NOMO-1 (cell line): ENCODE measurements at regions not wholly inside any gene's neighbourhood (a gene's known extent, or its start where the extent isn't known, plus 50 kb on each side); places are given as distances from the start of the nearest gene placed in this dataset.

Source experiments
- DNase-seq, 2 experiments: peaks; one replicate each; lab custom pipeline; 2025; ENCODE audit not compliant: unreplicated experiment in 2 of 2; lab: John Stamatoyannopoulos, UW

DNA sequence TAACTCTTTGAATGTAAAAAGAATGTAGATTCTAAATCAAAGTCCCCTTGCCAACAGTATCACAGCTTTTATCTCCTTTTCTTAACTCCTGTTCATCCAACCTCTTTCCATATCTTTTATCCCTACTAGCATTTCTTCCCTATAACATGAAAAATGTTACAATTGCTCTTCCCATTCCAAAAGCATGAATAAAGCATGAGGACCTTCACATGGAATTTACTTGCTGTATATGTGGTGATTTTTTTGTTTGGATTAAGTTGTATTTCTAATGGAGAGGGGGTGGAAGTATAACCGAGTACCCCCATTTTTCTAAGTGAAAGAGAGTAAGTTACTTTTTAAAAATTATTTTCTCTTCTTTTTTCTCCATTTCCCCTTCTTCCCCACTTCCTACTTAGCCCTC lies 94.9 kb upstream of the RBBP8 start:
- no peak for DNase-seq

DNA sequence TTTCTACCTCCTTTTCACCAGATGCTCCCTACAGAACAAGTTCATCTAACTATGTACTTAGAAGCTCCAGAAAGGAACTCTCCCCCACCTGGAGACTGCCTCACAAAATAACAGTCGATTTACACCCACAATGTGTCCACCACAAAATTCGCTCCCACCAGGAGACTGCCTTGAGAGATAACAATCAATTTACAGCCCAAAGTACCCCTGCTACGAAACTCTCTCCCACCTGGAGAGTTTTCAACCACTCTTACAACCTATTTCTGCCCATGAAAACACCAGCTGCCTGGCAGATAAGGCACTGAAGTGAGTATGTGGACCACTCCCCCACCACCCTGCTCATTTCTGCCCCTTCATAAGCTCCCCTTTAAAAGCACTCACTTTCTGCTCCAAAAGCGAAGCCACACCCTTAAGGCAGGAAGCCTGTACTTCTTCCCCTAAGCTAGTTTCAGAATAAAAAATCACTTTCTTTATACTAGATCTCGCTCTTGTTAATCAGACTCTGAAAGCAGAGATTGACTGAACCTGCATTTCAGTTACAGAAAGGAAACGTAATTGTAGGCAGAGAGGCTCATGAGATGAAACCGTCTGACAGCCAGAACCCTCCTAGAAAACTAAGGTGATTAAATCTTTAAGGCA lies 94.4 kb upstream of the RBBP8 start:
- no peak for DNase-seq

DNA sequence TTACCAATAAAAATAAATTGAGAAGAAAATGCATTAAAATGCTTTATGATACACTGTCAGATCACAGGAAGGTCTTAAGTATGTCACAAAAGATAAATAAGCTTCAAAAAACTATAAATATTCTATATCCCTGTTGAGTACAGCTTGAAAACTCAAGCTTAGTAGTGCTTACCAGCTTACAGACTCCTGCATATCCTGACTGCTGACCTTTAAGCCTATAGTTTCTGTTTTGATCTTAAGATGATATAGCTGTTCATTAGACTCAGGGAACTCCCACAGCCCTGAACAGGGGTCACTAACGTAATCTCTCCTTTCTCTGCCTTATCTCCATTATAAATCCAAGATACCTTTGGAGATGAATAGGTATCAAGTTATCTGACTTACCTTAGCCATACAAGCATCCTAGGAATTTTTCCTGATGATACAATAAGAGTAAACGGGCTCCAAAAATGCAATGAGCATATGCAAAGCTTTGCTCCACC lies 93.7 kb upstream of the RBBP8 start:
- DNase-seq: no peak

DNA sequence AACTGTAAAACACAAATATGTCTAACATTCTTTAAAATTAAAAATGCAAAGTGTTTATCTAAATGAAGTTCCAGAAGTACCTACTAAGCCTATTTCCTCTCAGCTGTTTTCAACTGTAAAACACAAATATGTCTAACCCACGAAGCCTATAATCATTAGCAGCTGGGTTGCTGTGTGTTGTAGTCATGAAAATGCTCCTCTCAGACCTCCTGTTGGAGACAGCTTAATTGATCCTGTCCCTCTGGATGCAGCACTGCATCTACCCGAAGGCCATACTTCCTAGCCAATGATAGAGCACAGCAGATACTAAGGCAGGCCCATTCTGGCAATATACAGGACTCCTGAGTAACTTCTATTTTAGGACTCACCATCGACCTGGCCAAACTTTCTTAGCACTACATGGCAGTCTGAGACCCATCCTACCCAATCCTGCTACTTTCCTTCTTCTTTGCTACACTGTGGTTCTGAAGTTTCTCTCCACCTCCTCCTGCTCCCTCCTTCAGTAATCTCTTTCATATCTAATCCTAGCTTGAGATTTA lies 92.5 kb upstream of the RBBP8 start:
- no peak for DNase-seq

DNA sequence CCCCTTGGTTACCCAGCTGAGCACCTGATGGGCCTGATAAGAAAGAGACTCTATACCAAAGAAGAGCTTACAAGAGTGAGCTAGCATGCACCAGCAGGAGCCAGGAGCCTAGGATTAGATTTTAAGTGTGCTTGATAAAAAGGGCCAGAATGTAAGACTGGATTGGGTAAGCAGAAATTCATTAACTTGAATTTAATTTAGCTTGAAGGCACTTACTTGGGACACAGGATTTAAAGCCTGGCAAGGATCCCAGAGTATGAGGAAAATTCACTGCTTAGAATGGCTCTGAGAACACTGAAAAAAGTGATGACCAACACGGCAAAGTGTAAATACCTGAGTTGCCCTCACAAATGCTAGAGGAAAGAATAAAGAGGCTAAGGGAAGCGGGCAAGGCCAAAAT lies 91.3 kb upstream of the RBBP8 start:
- no peak for DNase-seq

DNA sequence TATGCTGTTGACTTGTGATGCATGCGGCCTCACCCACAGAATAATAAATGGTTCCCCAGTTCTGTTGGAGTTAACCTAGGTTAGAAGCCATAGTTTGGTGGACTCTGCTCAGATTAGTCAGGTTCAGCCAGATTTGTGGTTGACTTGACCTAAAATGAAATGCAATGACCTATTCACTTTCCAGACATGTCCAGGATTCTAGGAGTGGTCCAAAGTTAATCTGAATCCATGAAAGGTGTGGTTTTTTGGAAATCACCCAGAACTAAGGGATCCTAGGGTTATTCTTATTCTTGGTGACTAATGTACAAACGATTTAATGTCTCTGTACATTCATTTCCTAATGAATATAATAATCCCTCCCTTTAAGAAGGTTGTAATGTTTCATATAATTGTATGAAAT lies 88.9 kb upstream of the RBBP8 start:
- no peak for DNase-seq

DNA sequence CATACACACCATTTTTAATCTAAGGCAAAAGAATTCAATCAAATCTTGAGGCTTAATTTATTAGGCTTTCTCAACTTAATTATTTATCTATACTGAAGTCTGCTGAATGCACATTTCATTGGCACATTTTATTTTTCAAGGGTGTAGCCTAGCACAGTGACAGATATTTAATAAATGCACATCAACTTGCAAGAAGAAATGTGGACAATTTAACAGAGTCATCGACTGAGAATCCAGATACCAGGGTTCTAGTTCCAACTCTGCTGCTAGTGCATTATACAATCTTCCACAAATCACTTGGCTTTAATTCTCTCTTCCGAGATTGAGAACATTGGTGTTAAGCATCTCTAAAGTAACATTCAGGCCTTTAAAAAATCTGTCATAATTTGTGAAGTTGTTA lies 88.5 kb upstream of the RBBP8 start:
- no peak for DNase-seq

DNA sequence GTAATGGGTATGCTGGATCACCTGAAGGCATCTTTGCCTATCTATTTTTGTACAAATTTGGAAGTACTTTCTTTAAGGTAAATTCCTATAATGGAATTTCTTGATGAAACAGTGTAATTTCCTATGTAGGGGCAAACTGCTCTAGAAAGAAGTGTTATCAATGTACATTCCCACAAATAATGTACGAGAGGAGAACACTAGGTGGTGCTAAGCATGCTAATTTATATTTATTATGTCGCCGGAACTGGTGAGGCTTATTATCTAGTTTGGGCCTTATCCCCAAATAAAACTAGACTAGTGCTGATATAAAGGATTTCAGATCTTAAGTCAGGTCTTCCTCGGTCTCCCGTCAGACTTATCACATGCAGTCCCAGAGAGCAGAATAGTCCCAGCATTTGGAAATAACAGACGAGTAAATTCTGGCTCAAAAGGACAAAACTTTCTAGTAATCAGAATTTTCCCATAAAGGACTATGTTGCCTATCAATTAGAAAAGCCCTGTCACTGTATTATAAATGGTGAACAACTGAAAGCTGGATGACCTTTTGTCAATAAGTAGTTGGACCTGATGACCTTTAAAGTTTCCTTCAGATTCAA lies 86.9 kb upstream of the RBBP8 start:
- DNase-seq: no peak

DNA sequence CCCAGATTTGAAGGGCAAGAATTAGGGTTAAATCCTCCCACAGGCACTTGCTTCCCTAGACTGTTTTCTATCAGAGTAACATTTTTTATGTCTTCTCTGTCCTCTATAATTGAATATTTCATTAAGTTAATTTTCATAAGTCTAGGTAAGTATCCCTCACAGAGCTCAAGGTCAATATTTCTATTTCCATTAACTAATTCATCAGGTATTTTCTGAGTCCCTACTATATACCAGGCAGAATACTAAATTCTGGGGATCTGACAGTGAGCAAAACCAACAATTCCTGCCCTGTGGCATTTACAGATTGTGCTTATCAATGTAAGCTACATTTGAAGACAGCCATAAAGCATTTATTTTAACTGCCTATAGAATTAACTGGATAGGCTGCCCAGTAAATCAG lies 86.4 kb upstream of the RBBP8 start:
- DNase-seq: no peak

DNA sequence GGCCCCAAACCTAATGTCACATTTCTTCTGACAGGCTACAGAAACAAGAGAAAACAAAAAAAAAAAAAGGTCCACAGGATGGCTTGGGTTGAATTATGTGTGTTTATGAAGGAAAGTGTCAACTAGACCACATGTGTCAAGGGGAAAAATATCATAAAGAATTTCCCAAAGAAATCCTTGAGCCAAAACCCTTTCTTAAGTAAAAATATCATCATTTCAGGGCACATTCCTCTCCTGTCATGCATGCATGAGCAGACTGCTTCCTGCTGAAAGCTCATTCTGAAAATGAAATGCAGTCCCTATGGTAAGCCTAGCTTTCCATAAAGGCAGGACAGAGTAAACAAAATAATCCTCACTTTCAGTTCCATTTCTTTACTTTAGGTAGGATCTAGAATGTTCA lies 85.7 kb upstream of the RBBP8 start:
- no peak for DNase-seq

DNA sequence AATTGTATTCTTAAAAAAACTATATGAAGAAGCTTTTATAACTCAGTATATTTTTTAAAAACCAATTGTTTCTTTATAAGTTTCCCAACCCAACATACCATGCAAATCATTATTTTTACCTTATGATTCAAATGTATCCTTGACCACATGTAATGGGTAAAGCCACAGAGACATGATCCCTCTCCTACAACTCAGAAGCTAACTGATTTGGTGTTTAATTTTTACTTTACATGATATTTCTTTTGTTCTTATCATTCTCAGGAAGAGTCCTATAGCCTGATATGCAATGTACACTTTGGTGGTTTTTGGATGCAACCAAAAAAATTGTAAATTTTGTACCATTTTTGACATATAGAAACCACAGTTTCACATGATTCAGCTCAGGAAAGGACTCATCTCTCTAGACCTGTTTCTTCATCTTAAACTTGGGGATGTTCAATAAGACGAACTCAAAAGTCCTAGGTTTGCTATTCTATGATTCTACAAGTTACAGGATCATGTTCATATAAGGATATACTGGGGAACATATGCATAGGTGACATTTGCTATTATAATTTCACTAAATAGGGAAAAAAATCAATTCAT lies 85.2 kb upstream of the RBBP8 start:
- DNase-seq: no peak

DNA sequence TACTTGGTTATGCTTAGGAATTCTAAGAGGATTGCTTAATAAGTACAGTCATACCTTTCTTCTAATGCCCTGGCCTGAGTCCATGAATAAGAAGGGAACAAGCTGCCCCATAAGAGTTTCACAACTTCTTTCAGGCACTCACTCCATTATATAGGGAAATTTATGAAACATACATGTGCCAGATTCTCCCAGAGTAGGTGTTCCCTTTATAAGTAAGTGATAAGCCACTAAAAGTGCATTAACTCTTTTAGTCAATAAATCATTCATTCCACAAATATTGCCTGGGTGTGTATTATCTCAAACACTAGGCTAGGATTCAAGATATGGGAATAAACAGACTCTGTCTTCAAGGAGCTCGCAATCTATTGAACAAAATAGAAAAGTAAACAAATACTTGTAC lies 84.5 kb upstream of the RBBP8 start:
- DNase-seq: no peak

DNA sequence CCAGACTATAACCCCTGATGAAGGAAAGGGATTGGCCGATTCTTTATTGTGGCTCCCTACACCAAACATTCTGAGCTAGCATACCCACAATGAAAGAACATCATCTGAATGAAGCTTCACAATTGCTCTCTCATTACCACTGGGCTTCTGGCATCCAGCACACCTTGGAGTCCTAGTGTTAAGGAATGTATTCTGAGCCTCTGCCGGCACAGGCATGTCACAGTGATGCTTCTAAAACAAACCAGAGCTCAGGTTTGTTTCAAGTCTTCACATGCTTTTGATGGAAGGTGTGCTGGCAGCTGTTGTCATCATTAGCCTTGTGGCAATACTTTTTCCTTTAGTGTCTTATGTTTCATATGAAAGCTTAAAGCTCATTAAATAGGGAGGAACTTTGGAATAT lies 76.3 kb upstream of the RBBP8 start:
- no peak for DNase-seq

DNA sequence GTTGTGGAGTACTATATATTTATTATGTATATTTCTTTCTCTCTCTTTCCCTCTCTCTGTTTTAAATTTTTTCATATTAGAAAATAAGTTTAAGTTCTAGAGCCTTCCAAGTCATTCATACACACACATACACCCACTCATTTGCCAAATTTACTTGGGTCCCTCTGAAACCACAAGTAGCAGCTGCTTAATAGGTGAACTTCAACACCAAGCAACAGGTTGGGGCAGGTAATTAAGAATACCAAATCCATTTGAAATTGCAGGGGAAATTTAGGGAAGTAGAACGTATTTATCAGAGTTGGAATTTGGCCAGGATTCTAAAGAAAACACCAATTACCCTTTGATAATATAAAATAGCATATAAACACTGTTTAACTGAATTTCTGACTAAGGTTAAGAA lies 75.0 kb upstream of the RBBP8 start:
- DNase-seq: no peak

DNA sequence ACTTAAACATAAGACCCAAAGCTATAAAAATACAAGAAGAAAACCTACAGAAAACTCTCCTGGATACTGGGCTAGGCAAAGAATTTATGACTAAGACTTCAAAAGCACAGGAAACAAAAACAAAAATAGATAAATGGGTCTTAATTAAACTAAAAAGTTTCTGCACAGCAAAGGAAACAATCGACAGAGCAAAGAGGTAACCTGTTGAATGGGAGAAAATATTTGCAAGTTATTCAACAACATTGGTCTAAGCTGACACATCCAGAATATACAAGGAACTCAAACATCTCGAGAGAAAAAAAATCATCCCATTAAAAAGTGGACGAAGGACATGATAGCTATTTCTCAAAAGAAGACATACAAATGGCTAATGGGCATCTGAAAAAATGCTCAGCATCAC lies 72.3 kb upstream of the RBBP8 start:
- no peak for DNase-seq

DNA sequence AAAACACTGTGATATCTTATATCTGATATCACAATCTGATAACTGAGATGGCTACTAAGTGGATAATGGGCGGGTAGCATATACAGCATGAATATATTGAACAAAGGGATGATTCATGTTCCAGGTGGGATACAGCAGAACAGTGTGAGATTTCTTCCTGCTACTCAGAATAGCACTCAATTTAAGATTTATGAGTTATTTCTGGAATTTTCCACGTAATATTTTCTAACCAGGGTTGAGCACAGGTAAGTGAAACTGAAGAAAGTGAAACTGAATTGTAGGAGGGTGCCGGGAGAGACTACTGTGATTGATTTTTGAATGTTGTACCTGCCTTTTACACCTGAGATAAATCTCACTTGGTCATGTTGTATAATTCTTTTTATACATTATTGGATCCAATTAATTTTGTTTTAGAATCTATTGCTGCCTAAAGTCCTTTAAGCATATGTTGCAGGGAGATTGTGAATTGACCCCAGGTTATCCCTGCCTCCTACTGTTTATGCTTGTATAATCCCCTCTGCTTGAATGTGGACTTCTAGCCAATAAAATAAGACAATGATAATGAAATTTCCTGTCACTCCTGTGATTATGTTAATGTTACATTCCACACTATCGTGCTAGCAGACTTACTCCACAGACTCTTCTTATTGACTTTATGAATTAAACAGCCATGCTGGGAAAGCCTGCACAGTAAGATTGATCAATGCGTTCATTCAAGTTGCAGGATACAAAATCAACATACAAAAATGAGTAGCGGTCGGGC lies 67.6 kb upstream of the RBBP8 start:
- no peak for DNase-seq

DNA sequence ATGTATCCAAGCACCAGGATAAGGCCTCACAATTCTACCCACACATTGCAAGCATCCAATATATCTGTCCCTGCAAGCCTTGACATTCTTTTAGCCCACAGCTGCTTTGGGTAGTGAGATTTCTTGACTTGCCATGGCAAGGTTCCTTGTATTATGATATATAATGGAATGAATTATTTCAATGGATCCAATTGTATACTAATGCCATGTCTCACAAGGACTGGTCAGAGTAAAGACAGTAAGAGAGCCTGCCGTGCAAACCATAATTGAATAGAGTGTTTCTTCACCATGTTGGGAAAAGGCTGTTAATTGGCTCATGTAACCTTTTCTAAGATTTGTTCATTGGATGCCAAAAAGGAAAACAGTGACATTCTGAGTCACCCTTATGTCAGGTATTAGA lies 64.3 kb upstream of the RBBP8 start:
- DNase-seq: no peak

DNA sequence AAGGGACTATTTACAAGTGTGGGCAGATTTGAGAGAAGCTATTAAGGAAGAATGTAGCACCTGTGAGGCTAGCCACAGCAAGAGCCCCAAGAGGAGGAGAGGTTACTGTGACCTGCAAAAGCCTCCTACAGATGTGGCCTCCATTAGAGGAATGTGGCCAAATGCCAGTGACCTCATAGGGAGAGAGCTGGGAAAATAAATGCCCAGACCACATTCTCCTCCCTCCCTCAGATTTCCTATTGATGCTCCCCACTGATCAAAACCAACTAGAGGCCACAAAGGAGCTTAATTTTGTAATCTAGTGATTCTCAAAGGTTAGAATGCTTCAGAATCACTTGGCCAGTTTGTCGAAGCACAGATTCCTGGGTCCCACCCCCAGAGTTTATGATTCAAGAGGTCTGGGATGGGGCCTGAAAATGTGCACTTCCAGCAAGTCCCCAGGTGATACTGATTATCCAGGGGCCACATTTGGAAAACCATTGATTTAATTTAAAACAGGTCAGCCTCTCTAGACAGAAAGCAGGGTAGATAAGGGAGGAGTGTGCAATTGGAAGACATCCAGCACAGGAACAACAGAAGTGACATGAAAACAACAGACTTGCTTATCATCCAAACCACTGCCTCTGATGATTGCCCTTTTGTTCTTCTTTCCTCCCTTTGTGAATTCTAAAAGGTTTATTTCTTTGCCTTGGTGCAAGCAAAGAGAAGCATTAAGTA lies 61.2 kb upstream of the RBBP8 start:
- DNase-seq: no peak

DNA sequence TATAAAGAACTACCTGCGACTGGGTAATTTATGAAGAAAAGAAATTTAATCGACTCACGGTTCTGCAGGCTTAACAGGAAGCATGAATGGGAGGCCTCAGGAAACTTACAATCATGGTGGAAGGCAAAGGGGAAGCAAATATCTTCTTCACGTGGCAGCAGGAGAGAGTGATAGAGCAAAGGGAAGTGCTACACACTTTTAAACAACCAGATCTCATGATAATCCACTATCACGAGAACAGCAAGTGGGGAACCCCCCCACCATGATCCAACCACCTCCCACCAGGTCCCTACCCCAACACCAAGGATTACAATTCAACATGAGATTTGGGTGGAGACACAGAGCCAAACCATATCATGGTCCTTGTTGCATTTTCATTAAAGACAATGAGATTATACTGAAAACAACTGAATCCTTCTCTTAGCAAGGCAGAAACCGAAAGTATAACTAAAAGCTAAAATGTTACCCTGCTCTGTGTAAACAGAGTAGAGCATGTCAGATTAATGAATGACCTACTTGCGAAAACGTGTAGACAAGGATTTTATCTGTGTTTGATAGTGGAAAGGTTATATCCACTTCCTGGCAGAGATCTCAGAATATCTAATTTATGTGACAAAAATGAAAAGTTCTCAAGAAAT lies 60.1 kb upstream of the RBBP8 start:
- no peak for DNase-seq

DNA sequence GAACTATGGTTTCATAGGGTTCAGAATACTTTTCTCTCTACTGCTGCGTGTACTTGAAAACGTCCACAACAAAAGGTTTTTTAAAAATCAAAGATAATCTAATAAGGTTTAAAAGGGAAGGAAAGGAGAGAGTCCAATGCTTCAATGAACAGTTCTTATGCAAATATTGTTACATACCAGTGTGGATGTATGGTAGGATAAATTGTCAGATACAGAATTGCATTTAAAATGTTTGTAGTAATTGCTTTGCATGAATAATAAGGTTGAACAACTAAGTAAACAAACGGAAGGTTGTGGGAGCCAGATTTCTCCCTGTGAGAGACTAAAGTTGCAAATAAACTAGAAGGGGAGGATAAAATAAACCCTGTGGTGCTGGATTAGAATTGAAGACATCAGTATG lies 53.8 kb upstream of the RBBP8 start:
- no peak for DNase-seq

DNA sequence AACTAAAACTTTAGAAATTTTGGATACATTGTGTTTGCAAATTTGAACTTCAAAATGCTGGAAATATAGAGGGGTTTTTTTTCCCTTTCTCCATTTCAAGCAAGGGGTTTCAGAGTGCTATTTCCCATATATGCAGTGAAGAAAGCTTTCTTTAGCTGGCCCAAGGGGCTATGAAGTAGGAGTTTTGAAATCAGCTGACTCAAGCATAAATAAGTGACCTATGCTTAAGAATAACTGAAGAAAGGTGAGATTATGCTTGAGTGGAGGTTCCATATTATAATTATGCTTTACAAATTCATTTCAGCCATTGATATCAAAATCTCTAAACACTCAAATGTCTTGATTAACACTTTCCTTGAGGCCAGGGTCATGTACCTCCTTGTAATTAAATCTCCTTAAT lies 51.0 kb upstream of the RBBP8 start:
- DNase-seq: no peak
